Calu3 (cell line): ENCODE measurements at regions not wholly inside any gene's neighbourhood (a gene's known extent, or its start where the extent isn't known, plus 50 kb on each side); places are given as distances from the start of the nearest gene placed in this dataset.

Source experiments
- BruUV-seq: library from RNA; stranded (reverse); fragments of 400-500 nt; replicated peaks from 2 replicates; lab custom pipeline; 2021; lab: Mats Ljungman, UMichigan
- CTCF ChIA-PET: fragments of 300-600 bp; sonication (Branson Sonifier 250); formaldehyde crosslinking; loops from one replicate; lab custom pipeline; 2022; ENCODE audit warnings: antibody characterized with exemption; lab: Charles Lee
- DNase-seq: peaks from one replicate; pipeline ENCODE4 v3.0.0; 2022
- H3K27ac Mint-ChIP-seq: one replicate; pipeline ENCODE4 v1.8.0; 2022; ENCODE audit warnings: mixed read lengths; ENCODE audit not compliant: unreplicated experiment
- H3K27me3 Mint-ChIP-seq: one replicate; pipeline ENCODE4 v1.8.0; 2022; ENCODE audit warnings: mixed read lengths; ENCODE audit not compliant: unreplicated experiment
- H3K36me3 Mint-ChIP-seq: one replicate; pipeline ENCODE4 v1.8.0; 2022; ENCODE audit warnings: mild to moderate bottlenecking, moderate library complexity, mixed read lengths; ENCODE audit not compliant: insufficient read depth, unreplicated experiment
- H3K4me1 Mint-ChIP-seq: one replicate; pipeline ENCODE4 v1.8.0; 2022; ENCODE audit warnings: mild to moderate bottlenecking, low read depth, mixed read lengths; ENCODE audit not compliant: unreplicated experiment
- H3K4me3 Mint-ChIP-seq: one replicate; pipeline ENCODE4 v1.8.0; 2022; ENCODE audit warnings: mild to moderate bottlenecking, low read depth, moderate library complexity, mixed read lengths; ENCODE audit not compliant: unreplicated experiment
- H3K9me3 Mint-ChIP-seq: one replicate; pipeline ENCODE4 v1.8.0; 2022; ENCODE audit warnings: low read depth, mixed read lengths; ENCODE audit not compliant: unreplicated experiment
- intact Hi-C: fragments of 100-400 bp; cut with micrococcal nuclease; formaldehyde crosslinking; loops from one replicate; pipeline ENCODE4 v1.10.0; 2022; ENCODE audit not compliant: unreplicated experiment
- TF ChIP-seq, protein P1 (sequence below): fragments of 200-600 bp; IDR thresholded peaks from one replicate; pipeline ENCODE4 v1.8.0; 2022; ENCODE audit warnings: antibody characterized with exemption; ENCODE audit not compliant: unreplicated experiment

DNA sequence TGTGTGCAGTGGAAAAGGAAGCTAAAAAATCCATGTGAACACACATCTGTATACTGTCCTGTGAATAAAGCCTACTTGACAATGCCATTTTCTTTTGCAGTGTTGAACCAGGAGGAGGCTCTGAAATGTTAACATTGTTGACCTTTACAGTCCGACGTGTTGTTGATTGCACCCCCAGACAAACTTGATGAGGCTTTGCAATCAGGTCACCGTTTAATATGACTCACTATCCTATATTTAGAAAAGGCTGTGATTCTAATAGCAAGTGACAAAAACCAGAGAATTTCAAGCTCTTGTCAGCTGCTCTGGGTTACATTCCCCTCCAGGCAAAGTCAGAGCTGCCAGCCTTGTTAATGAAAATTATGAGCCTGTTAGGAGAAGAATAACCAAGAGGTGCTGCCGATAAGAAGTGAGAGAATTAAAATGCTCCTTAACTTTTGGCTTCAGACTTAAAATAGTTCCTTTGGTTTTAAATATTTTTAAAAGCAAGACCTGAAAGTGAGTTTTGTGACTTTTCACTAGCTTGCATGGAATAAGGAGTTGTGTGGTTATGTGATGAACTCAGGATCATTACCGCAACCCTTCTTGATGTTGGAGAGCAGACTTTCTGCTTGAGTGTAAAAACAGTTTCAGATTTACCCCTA lies 162.1 kb downstream of the QPCT start:
- CTCF ChIA-PET = no interaction called here
- no peaks in the 10 kb centered on the region for H3K36me3 Mint-ChIP-seq
- no peak for DNase-seq
- TF ChIP-seq, protein P1, sequence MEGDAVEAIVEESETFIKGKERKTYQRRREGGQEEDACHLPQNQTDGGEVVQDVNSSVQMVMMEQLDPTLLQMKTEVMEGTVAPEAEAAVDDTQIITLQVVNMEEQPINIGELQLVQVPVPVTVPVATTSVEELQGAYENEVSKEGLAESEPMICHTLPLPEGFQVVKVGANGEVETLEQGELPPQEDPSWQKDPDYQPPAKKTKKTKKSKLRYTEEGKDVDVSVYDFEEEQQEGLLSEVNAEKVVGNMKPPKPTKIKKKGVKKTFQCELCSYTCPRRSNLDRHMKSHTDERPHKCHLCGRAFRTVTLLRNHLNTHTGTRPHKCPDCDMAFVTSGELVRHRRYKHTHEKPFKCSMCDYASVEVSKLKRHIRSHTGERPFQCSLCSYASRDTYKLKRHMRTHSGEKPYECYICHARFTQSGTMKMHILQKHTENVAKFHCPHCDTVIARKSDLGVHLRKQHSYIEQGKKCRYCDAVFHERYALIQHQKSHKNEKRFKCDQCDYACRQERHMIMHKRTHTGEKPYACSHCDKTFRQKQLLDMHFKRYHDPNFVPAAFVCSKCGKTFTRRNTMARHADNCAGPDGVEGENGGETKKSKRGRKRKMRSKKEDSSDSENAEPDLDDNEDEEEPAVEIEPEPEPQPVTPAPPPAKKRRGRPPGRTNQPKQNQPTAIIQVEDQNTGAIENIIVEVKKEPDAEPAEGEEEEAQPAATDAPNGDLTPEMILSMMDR = no peak
- intact Hi-C loops = no loop called here
- H3K4me1 Mint-ChIP-seq = peaks cover 8% of the 10 kb centered on the region
- H3K9me3 Mint-ChIP-seq = no peaks in the 10 kb centered on the region
- H3K27ac Mint-ChIP-seq = no peak overlapping the region
- H3K4me3 Mint-ChIP-seq = no peak overlapping the region
- no peaks in the 10 kb centered on the region for H3K27me3 Mint-ChIP-seq
- BruUV-seq = no TSS peak

DNA sequence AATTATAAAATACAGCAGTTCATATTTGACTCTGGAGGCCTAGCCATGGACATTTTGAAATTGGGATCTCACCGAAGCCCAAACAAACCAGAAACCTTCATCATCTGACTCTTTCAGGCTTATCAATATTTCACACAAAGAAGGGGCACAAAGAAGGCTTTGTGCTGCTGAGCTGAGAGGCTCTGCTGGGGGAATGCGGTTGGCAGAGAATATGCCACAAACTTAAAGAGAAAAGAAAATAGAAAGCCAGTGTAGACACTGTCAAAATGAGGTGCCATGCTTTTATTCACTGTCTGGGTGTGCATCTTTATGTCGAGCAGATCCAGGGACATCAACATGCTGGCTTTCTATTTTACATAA lies 162.6 kb downstream of the QPCT start:
- Mint-ChIP-seq H3K4me1 (peaks cover 8% of the 10 kb centered on the region), H3K27ac (no peak overlapping the region), H3K4me3 (no peak overlapping the region), H3K9me3 (no peaks in the 10 kb centered on the region), H3K36me3 (no peaks in the 10 kb centered on the region), H3K27me3 (no peaks in the 10 kb centered on the region)
- DNase-seq = no peak
- no TSS peak for BruUV-seq
- CTCF ChIA-PET = no interaction called here
- intact Hi-C loops = no loop called here
- TF ChIP-seq, protein P1 = no peak

DNA sequence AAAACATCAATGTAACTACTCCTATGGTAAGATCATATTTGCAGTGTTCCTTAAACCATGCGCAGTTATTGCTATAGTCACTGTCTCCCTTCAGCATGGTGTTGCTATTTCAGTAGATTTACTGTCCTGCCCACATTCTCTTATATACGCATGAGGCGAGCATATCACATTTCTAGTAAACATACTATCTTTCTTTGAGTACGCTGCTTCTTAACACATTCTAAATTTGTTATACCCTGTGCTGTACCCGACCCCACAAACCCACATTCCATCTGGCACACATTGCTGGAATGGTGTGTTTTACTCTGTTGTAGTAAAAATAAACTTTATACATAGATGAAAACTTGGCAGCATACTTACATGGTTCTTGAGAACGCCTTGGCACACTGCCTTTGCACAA lies 163.3 kb downstream of the QPCT start:
- Mint-ChIP-seq H3K36me3 (no peaks in the 10 kb centered on the region), H3K27me3 (no peaks in the 10 kb centered on the region)
- BruUV-seq = no TSS peak

GRCh38 chr2:37512971-37513370 lies 158.5 kb downstream of the CDC42EP3 start:
- no TSS peak for BruUV-seq
- Mint-ChIP-seq H3K9me3 (peaks cover 3% of the 10 kb centered on the region), H3K27me3 (no peaks in the 10 kb centered on the region), H3K27ac (no peak overlapping the region), H3K4me1 (no peaks in the 10 kb centered on the region), H3K4me3 (no peak overlapping the region), H3K36me3 (no peaks in the 10 kb centered on the region)
- CTCF ChIA-PET = no interaction called here
- no peak for DNase-seq
- intact Hi-C loops = no loop called here
- TF ChIP-seq, protein P1 = no peak

More for the DNA sequence above, 163.3 kb downstream of the QPCT start:
- H3K27ac Mint-ChIP-seq = no peak overlapping the region
- TF ChIP-seq, protein P1 = no peak
- no peak overlapping the region for H3K4me3 Mint-ChIP-seq
- intact Hi-C loops = no loop called here
- CTCF ChIA-PET = no interaction called here
- peaks cover 8% of the 10 kb centered on the region for H3K4me1 Mint-ChIP-seq
- no peaks in the 10 kb centered on the region for H3K9me3 Mint-ChIP-seq
- DNase-seq = no peak
